Kidney (tissue), 13 donors: ENCODE measurements at regions not wholly inside any gene's neighbourhood (a gene's known extent, or its start where the extent isn't known, plus 50 kb on each side); places are given as distances from the start of the nearest gene placed in this dataset.

ENCODE experiments used
- DNase-seq, 5 donors: peaks; one replicate each; pipeline ENCODE4 v3.0.0-alpha.2; 2013 to 2020
- FAIRE-seq: peaks from 2 replicates; lab custom pipeline; 2012; peaks lifted over from hg19 to GRCh38; lab: Jason Lieb, UNC
- H3K27ac ChIP-seq, 2 donors: one replicate each; pipeline ENCODE4 v1.7.0; 2013; ENCODE audit warnings: low read depth in 2 of 2, low read length in 2 of 2, inconsistent platforms in 1 of 2
- H3K27me3 ChIP-seq: one replicate; pipeline ENCODE4 v1.7.1; 2013; ENCODE audit warnings: low read length, inconsistent platforms; ENCODE audit not compliant: control insufficient read depth, insufficient read depth
- H3K36me3 ChIP-seq, 3 donors: one replicate each; pipeline versions ENCODE4 v1.7.0 to v1.7.1; 2013; ENCODE audit warnings: low read length in 3 of 3, control low read depth in 1 of 3, inconsistent platforms in 1 of 3; ENCODE audit not compliant: insufficient read depth in 3 of 3, control insufficient read depth in 2 of 3
- H3K4me1 ChIP-seq, 3 donors: one replicate each; pipeline versions ENCODE4 v1.7.0 to v1.7.1; 2013; ENCODE audit warnings: low read length in 3 of 3, inconsistent platforms in 1 of 3, low read depth in 1 of 3; ENCODE audit not compliant: control insufficient read depth in 2 of 3, insufficient read depth in 2 of 3
- H3K4me3 ChIP-seq, 3 donors: one replicate each; pipeline versions ENCODE4 v1.7.0 to v1.8.1; 2013; ENCODE audit warnings: low read length in 3 of 3, control low read depth in 1 of 3, inconsistent platforms in 1 of 3
- H3K9ac ChIP-seq, 3 donors: one replicate each; pipeline versions ENCODE4 v1.7.0 to v1.7.1; 2013; ENCODE audit warnings: low read length in 3 of 3, control low read depth in 1 of 3, inconsistent platforms in 1 of 3
- H3K9me3 ChIP-seq, 3 donors: one replicate each; pipeline versions ENCODE4 v1.7.0 to v1.7.1; 2013; ENCODE audit warnings: low read length in 3 of 3, control low read depth in 1 of 3, inconsistent platforms in 1 of 3; ENCODE audit not compliant: control insufficient read depth in 2 of 3, insufficient read depth in 1 of 3
- CTCF ChIP-seq: IDR thresholded peaks from 3 replicates; pipeline ENCODE4 v1.5.1; 2012; ENCODE audit warnings: mild to moderate bottlenecking, moderate library complexity, borderline replicate concordance; ENCODE audit not compliant: insufficient read depth; ENCODE audit errors: extremely low read depth
- intact Hi-C: fragments of 100-400 bp; cut with DNase I; formaldehyde crosslinking; loops from one replicate; pipeline ENCODE4 v1.11.1; 2022
- donor health status: control.
- donor health status: control.
- donor health status: control.
- donor health status: control.
- donor health status: control.
- donor health status: DM: yes; HTN: yes; CAD: no.
- donor health status: Normal renal cell carcinoma (clear cell type).

GRCh38 chr21:28767523-28767922 lies 225.2 kb downstream of the LTN1 start:
- intact Hi-C loops: no loop called here
- H3K27me3 ChIP-seq: no peaks in the 10 kb centered on the region
- no peak for DNase-seq
- no peak for FAIRE-seq
- no peak overlapping the region for H3K27ac ChIP-seq
- TF ChIP-seq CTCF: no peak
- peaks cover 0 to 10% (median 8%) of the 10 kb centered on the region in 3 donors for H3K4me1 ChIP-seq
- no peaks in the 10 kb centered on the region for H3K36me3 ChIP-seq
- no peaks in the 10 kb centered on the region for H3K9me3 ChIP-seq
- no peak overlapping the region for H3K9ac ChIP-seq
- H3K4me3 ChIP-seq: no peak overlapping the region

DNA sequence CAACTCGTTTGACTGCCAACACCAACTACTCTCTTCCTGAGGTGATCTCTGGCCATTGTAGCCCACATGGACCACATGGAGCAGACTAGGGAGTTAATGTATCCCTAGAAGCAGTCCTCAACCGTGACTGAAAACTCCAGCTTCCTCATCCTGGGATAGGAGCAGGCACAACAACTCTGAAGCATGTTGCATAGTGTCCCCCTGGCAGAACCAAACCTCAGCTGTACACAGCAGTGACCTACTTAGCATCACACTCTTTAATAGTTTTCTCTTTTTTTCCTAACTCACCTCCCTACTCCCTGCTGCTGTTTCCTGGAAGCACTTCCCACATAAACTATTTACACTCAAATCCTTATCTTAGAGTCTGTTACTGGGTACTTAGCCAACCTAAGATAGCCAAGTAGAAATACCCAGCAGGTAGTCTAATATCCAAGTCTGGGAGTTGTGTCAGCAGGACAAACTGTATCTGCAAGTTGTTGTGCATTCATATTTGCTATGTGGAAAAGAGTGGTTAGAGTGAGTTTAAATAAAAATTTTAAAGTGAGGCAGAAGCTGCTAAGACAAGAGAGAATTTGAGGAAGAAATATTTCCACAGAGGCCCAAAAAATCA lies 228.8 kb downstream of the LTN1 start:
- TF ChIP-seq CTCF: no peak
- Histone ChIP-seq H3K27ac (no peak overlapping the region), H3K27me3 (no peaks in the 10 kb centered on the region), H3K4me3 (no peak overlapping the region), H3K36me3 (no peaks in the 10 kb centered on the region), H3K4me1 (no peaks in the 10 kb centered on the region), H3K9me3 (no peaks in the 10 kb centered on the region), H3K9ac (no peak overlapping the region)
- DNase-seq (no peak), FAIRE-seq (no peak)
- intact Hi-C loops: no loop called here

- no peaks in the 10 kb centered on the region for H3K4me1 ChIP-seq
- H3K4me3 ChIP-seq: no peak overlapping the region
- no peak for FAIRE-seq
- no peak overlapping the region for H3K9ac ChIP-seq
- intact Hi-C loops: no loop called here
- no peaks in the 10 kb centered on the region for H3K27me3 ChIP-seq
- no peaks in the 10 kb centered on the region for H3K36me3 ChIP-seq
- no peak overlapping the region for H3K27ac ChIP-seq
- no peaks in the 10 kb centered on the region for H3K9me3 ChIP-seq
- no peak for TF ChIP-seq CTCF
- peak in 3 of 5 donors; percentile 24 to 91 (median 82) for DNase-seq
These were observed 230.3 kb downstream of the LTN1 start for GRCh38 chr21:28762357-28762735.
